A673 (cell line): ENCODE measurements at regions not wholly inside any gene's neighbourhood (a gene's known extent, or its start where the extent isn't known, plus 50 kb on each side); places are given as distances from the start of the nearest gene placed in this dataset.

Experiments
- BruUV-seq: library from RNA; stranded (reverse); fragments of 400-500 nt; replicated peaks from 2 replicates; lab custom pipeline; 2021; lab: Mats Ljungman, UMichigan
- CTCF ChIA-PET: fragments of 300-600 bp; sonication (Branson Sonifier 250); formaldehyde crosslinking; loops from one replicate; lab custom pipeline; 2022; ENCODE audit warnings: antibody characterized with exemption; lab: Charles Lee
- POLR2A ChIA-PET: fragments of 300-600 bp; sonication (Branson Sonifier 250); formaldehyde crosslinking; loops from one replicate; lab custom pipeline; 2022; ENCODE audit warnings: antibody characterized with exemption; ENCODE audit not compliant: low non-redundant PET; lab: Charles Lee
- DNase-seq: peaks from one replicate; pipeline ENCODE4 v3.0.0-alpha.2; 2015; ENCODE audit warnings: low spot score
- H3K27ac ChIP-seq: fragments of 200-600 bp; sonication (generic); 2 replicates; pipeline ENCODE4 v1.5.1; 2016; ENCODE audit warnings: mixed run types, low read depth, mild to moderate bottlenecking, mixed read lengths, antibody characterized with exemption, low read length; ENCODE audit not compliant: poor library complexity, severe bottlenecking
- H3K27me3 ChIP-seq: fragments of 200-600 bp; sonication (generic); replicated peaks from 2 replicates; pipeline ENCODE4 v1.6.1; 2017; ENCODE audit warnings: mixed run types, low read depth, mild to moderate bottlenecking, mixed read lengths, antibody characterized with exemption, low read length; ENCODE audit not compliant: insufficient read depth, poor library complexity
- H3K36me3 ChIP-seq: fragments of 200-600 bp; sonication (generic); 2 replicates; pipeline ENCODE4 v1.6.1; 2016; ENCODE audit warnings: mixed run types, mild to moderate bottlenecking, mixed read lengths, antibody characterized with exemption, low read length; ENCODE audit not compliant: insufficient read depth, poor library complexity, severe bottlenecking
- H3K4me1 ChIP-seq: fragments of 200-600 bp; sonication (generic); 2 replicates; pipeline ENCODE4 v1.6.1; 2017; ENCODE audit warnings: mixed run types, mild to moderate bottlenecking, mixed read lengths, antibody characterized with exemption, low read length; ENCODE audit not compliant: insufficient read depth, poor library complexity, severe bottlenecking
- H3K4me3 ChIP-seq: fragments of 200-600 bp; sonication (generic); 2 replicates; pipeline ENCODE4 v1.5.1; 2016; ENCODE audit warnings: low read depth, mixed run types, mild to moderate bottlenecking, mixed read lengths, low read length; ENCODE audit not compliant: poor library complexity, severe bottlenecking
- H3K9me3 ChIP-seq: fragments of 200-600 bp; sonication (generic); 2 replicates; pipeline ENCODE4 v1.6.1; 2016; ENCODE audit warnings: mixed run types, low read depth, mild to moderate bottlenecking, mixed read lengths, antibody characterized with exemption, low read length; ENCODE audit not compliant: poor library complexity, severe bottlenecking
- EZH2 ChIP-seq: fragments of 200-600 bp; sonication (generic); IDR thresholded peaks from 2 replicates; pipeline ENCODE4 v1.6.1; 2017; ENCODE audit warnings: borderline replicate concordance, low read depth, mild to moderate bottlenecking, mixed read lengths, antibody characterized with exemption, low read length; ENCODE audit not compliant: poor library complexity, severe bottlenecking
- intact Hi-C: fragments of 100-400 bp; cut with micrococcal nuclease; formaldehyde crosslinking; loops from one replicate; pipeline ENCODE4 v1.10.0; 2022; ENCODE audit not compliant: unreplicated experiment
- TF ChIP-seq, protein P1 (sequence below): fragments of 300-800, 200-600 bp; sonication (generic); conservative IDR thresholded peaks from 2 replicates; pipeline ENCODE4 v1.5.1; 2017; ENCODE audit warnings: low read depth, mild to moderate bottlenecking, antibody characterized with exemption, low read length, moderate library complexity, mixed read lengths

GRCh38 chr10:120666308-120666707 is 184.9 kb upstream of the WDR11 start:
- Histone ChIP-seq H3K4me1 (no peaks in the 10 kb centered on the region), H3K36me3 (no peaks in the 10 kb centered on the region), H3K4me3 (no peak overlapping the region), H3K27me3 (peaks cover 61% of the 10 kb centered on the region), H3K9me3 (no peaks in the 10 kb centered on the region), H3K27ac (no peak overlapping the region)
- no TSS peak for BruUV-seq
- ChIA-PET CTCF (no interaction called here), POLR2A (no interaction called here)
- DNase-seq: no peak
- intact Hi-C loops: no loop called here
- no peak for TF ChIP-seq EZH2
- TF ChIP-seq, protein P1, sequence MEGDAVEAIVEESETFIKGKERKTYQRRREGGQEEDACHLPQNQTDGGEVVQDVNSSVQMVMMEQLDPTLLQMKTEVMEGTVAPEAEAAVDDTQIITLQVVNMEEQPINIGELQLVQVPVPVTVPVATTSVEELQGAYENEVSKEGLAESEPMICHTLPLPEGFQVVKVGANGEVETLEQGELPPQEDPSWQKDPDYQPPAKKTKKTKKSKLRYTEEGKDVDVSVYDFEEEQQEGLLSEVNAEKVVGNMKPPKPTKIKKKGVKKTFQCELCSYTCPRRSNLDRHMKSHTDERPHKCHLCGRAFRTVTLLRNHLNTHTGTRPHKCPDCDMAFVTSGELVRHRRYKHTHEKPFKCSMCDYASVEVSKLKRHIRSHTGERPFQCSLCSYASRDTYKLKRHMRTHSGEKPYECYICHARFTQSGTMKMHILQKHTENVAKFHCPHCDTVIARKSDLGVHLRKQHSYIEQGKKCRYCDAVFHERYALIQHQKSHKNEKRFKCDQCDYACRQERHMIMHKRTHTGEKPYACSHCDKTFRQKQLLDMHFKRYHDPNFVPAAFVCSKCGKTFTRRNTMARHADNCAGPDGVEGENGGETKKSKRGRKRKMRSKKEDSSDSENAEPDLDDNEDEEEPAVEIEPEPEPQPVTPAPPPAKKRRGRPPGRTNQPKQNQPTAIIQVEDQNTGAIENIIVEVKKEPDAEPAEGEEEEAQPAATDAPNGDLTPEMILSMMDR: no peak

- no TSS peak for BruUV-seq
- H3K4me1 ChIP-seq: no peaks in the 10 kb centered on the region
- H3K27me3 ChIP-seq: peaks cover 58% of the 10 kb centered on the region
- H3K9me3 ChIP-seq: no peaks in the 10 kb centered on the region
- POLR2A ChIA-PET: no interaction called here
- CTCF ChIA-PET: no interaction called here
- TF ChIP-seq EZH2: no peak
- DNase-seq: no peak
- H3K4me3 ChIP-seq: no peak overlapping the region
- intact Hi-C loops: no loop called here
- H3K36me3 ChIP-seq: no peaks in the 10 kb centered on the region
- H3K27ac ChIP-seq: no peak overlapping the region
Measured at GRCh38 chr10:120667276-120667675, 183.9 kb upstream of the WDR11 start.

- POLR2A ChIA-PET: no interaction called here
- no peaks in the 10 kb centered on the region for H3K4me1 ChIP-seq
- H3K4me3 ChIP-seq: no peak overlapping the region
- no peak overlapping the region for H3K27ac ChIP-seq
- H3K36me3 ChIP-seq: no peaks in the 10 kb centered on the region
- H3K27me3 ChIP-seq: peaks cover 28% of the 10 kb centered on the region
- H3K9me3 ChIP-seq: no peaks in the 10 kb centered on the region
- DNase-seq: no peak
- intact Hi-C loops: no loop called here
- TF ChIP-seq, protein P1: no peak
- BruUV-seq: no TSS peak
- CTCF ChIA-PET: no interaction called here
Measured at GRCh38 chr10:120671491-120671890, 179.7 kb upstream of the WDR11 start.

- POLR2A ChIA-PET: interaction anchor here (0.6 kb wide), 1 partner anchor 27 kb away, joined by 3 read pairs; no protein-coding TSS in a partner anchor
- intact Hi-C loops: no loop called here
- no peaks in the 10 kb centered on the region for H3K36me3 ChIP-seq
- no peaks in the 10 kb centered on the region for H3K4me1 ChIP-seq
- H3K9me3 ChIP-seq: no peaks in the 10 kb centered on the region
- no peak for DNase-seq
- CTCF ChIA-PET: no interaction called here
- H3K4me3 ChIP-seq: no peak overlapping the region
- H3K27ac ChIP-seq: no peak overlapping the region
- TF ChIP-seq EZH2: no peak
- TF ChIP-seq, protein P1: no peak
- BruUV-seq: no TSS peak
- H3K27me3 ChIP-seq: peaks cover 27% of the 10 kb centered on the region
Measured at GRCh38 chr10:120683454-120683853, 167.7 kb upstream of the WDR11 start.
